Neural cell (in vitro differentiated cells): ENCODE measurements at regions not wholly inside any gene's neighbourhood (a gene's known extent, or its start where the extent isn't known, plus 50 kb on each side); places are given as distances from the start of the nearest gene placed in this dataset.

Experiments
- CTCF ChIP-seq: fragments of 450-650 bp; IDR thresholded peaks from 2 replicates; pipeline ENCODE4 v1.5.1; 2014; ENCODE audit warnings: antibody characterized with exemption, mild to moderate bottlenecking, moderate library complexity; ENCODE audit not compliant: poor library complexity, severe bottlenecking
- EP300 ChIP-seq: fragments of 450-650 bp; conservative IDR thresholded peaks from 2 replicates; pipeline ENCODE4 v1.6.1; 2014; ENCODE audit warnings: antibody characterized with exemption, mild to moderate bottlenecking, moderate library complexity; ENCODE audit not compliant: poor library complexity, severe bottlenecking
- EZH2 ChIP-seq: fragments of 200-600, 300-800 bp; shearing (Covaris generic), sonication (generic); IDR thresholded peaks from 2 replicates; pipeline ENCODE4 v1.6.1; 2014; ENCODE audit warnings: antibody characterized with exemption, low read length, borderline replicate concordance, mild to moderate bottlenecking; ENCODE audit not compliant: insufficient read depth, poor library complexity, severe bottlenecking
- MXI1 ChIP-seq: fragments of 450-650 bp; conservative IDR thresholded peaks from 2 replicates; pipeline ENCODE4 v1.6.1; 2014; ENCODE audit warnings: antibody characterized with exemption, mild to moderate bottlenecking; ENCODE audit not compliant: poor library complexity, severe bottlenecking
- POLR2AphosphoS5 ChIP-seq: IDR thresholded peaks from 2 replicates; pipeline ENCODE4 v1.6.1; 2012
- RAD21 ChIP-seq: fragments of 450-650 bp; conservative IDR thresholded peaks from 2 replicates; pipeline ENCODE4 v1.6.1; 2014; ENCODE audit warnings: antibody characterized with exemption, mild to moderate bottlenecking, moderate library complexity
- REST ChIP-seq: IDR thresholded peaks from 2 replicates; pipeline ENCODE4 v1.6.1; 2012; ENCODE audit warnings: borderline replicate concordance
- SMC3 ChIP-seq: fragments of 450-650 bp; conservative IDR thresholded peaks from 2 replicates; pipeline ENCODE4 v1.6.1; 2014; ENCODE audit warnings: antibody characterized with exemption, mild to moderate bottlenecking, moderate library complexity; ENCODE audit not compliant: poor library complexity
- TAF1 ChIP-seq: IDR thresholded peaks from 2 replicates; pipeline ENCODE4 v1.6.1; 2012; ENCODE audit warnings: low read depth

- no peak for TF ChIP-seq CTCF
- no peak for TF ChIP-seq TAF1
- TF ChIP-seq SMC3: no peak
- TF ChIP-seq EZH2: no peak
- TF ChIP-seq MXI1: no peak
- no peak for TF ChIP-seq REST
- TF ChIP-seq EP300: no peak
- no peak for TF ChIP-seq POLR2AphosphoS5
- no peak for TF ChIP-seq RAD21
Observed at GRCh38 chr21:20396798-20397197, 601.4 kb upstream of the NCAM2 start.
